Sigmoid colon (tissue), 4 donors: ENCODE measurements at regions not wholly inside any gene's neighbourhood (a gene's known extent, or its start where the extent isn't known, plus 50 kb on each side); places are given as distances from the start of the nearest gene placed in this dataset.

Experiments used
- EP300 ChIP-seq, 4 donors: sonication (generic); formaldehyde crosslinking; IDR thresholded peaks; one replicate each; pipeline ENCODE4 v1.6.1; 2017; ENCODE audit warnings: antibody characterized with exemption in 4 of 4
- POLR2A ChIP-seq, 2 donors: fragments of 450-650 bp; IDR thresholded peaks; one replicate each; pipeline ENCODE4 v1.6.1; 2016; ENCODE audit warnings: antibody characterized with exemption in 2 of 2, mild to moderate bottlenecking in 2 of 2, moderate library complexity in 2 of 2
- POLR2AphosphoS5 ChIP-seq, 4 donors: sonication (generic); formaldehyde crosslinking; IDR thresholded peaks; one replicate each; pipeline ENCODE4 v1.6.1; 2017; ENCODE audit warnings: antibody characterized with exemption in 4 of 4
- TF ChIP-seq, protein P1 (sequence below), 4 experiments: fragments of 450-650 bp in 3 of 4; fragments of 200-600 bp in 1 of 4; IDR thresholded peaks; one replicate each; pipeline ENCODE4 v1.5.1; 2016 to 2019; ENCODE audit warnings: antibody characterized with exemption in 4 of 4, mild to moderate bottlenecking in 3 of 4, moderate library complexity in 2 of 4

- no peak for TF ChIP-seq POLR2A (IDR thresholded peaks at IDR 0.05)
- TF ChIP-seq POLR2AphosphoS5 (IDR thresholded peaks at IDR 0.05): no peak
- TF ChIP-seq, protein P1, sequence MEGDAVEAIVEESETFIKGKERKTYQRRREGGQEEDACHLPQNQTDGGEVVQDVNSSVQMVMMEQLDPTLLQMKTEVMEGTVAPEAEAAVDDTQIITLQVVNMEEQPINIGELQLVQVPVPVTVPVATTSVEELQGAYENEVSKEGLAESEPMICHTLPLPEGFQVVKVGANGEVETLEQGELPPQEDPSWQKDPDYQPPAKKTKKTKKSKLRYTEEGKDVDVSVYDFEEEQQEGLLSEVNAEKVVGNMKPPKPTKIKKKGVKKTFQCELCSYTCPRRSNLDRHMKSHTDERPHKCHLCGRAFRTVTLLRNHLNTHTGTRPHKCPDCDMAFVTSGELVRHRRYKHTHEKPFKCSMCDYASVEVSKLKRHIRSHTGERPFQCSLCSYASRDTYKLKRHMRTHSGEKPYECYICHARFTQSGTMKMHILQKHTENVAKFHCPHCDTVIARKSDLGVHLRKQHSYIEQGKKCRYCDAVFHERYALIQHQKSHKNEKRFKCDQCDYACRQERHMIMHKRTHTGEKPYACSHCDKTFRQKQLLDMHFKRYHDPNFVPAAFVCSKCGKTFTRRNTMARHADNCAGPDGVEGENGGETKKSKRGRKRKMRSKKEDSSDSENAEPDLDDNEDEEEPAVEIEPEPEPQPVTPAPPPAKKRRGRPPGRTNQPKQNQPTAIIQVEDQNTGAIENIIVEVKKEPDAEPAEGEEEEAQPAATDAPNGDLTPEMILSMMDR (IDR thresholded peaks at IDR 0.05): no peak
- TF ChIP-seq EP300 (IDR thresholded peaks at IDR 0.05): no peak
Measured at GRCh38 chr5:117332341-117332740, 757.7 kb upstream of the SEMA6A start.
